ENCODE measurements at regions not wholly inside any gene's neighbourhood (a gene's known extent, or its start where the extent isn't known, plus 50 kb on each side); places are given as distances from the start of the nearest gene placed in this dataset.

DNA sequence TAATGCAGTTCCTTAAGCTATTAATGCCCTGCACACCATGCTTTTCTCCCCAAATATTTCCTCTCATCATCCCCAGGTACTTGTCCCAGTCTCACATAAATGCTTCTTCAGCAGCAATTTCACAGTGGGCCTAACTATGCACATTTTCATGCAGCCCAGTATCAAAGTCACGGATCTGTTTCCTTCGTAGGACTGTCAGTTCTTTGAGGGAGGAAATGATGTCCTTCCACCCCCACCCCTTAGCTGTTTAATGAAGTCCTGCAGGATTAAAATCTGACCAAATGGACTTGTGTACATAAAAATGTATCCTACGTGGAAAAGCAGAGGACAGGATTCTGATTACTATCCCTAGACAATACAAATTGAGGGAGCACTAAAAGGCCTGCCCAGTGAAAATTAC, 68.6 kb upstream of the ARGLU1 start:
- no peak overlapping the region for H3K27ac ChIP-seq
- H3K4me1 ChIP-seq, result no peaks in the 10 kb centered on the region
- intact Hi-C loops (cut with DNase I; ENCODE audit: low total_unique reads), result no loop called here
- TF ChIP-seq POLR2A (IDR thresholded peaks at IDR 0.05) (no peak), POLR2AphosphoS5 (IDR thresholded peaks at IDR 0.05) (no peak)
- TF ChIP-seq, protein P1, sequence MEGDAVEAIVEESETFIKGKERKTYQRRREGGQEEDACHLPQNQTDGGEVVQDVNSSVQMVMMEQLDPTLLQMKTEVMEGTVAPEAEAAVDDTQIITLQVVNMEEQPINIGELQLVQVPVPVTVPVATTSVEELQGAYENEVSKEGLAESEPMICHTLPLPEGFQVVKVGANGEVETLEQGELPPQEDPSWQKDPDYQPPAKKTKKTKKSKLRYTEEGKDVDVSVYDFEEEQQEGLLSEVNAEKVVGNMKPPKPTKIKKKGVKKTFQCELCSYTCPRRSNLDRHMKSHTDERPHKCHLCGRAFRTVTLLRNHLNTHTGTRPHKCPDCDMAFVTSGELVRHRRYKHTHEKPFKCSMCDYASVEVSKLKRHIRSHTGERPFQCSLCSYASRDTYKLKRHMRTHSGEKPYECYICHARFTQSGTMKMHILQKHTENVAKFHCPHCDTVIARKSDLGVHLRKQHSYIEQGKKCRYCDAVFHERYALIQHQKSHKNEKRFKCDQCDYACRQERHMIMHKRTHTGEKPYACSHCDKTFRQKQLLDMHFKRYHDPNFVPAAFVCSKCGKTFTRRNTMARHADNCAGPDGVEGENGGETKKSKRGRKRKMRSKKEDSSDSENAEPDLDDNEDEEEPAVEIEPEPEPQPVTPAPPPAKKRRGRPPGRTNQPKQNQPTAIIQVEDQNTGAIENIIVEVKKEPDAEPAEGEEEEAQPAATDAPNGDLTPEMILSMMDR (IDR thresholded peaks at IDR 0.05), result no peak
- H3K27me3 ChIP-seq, result no peaks in the 10 kb centered on the region
- no peak for DNase-seq (ENCODE audit: low spot score in 2 of 2)
- no peaks in the 10 kb centered on the region for H3K9me3 ChIP-seq
- H3K4me3 ChIP-seq, result no peak overlapping the region
- H3K36me3 ChIP-seq, result no peaks in the 10 kb centered on the region

DNA sequence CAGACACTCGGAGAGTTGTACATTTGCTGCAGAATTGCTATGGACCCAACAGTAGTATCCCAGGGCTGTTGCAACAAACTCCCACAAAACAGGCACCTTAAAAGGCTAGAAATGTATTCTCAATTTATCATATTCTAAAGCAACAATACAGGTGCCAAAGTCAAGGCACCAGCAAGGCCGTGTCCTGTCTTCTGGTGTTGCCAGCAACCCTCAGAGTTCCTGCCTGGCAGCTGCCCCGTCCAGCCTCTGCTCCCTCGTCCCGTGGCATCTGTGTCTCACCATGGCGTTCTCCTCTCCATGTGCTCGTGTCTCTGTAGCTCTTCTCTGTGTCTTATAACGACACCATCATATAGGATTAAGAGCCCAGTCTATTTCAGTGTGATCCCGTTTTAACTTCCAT, 67.7 kb upstream of the ARGLU1 start:
- Histone ChIP-seq H3K27ac (peak overlapping the region in 1 of 2 donors; percentile 38), H3K4me1 (no peaks in the 10 kb centered on the region), H3K27me3 (no peaks in the 10 kb centered on the region), H3K9me3 (no peaks in the 10 kb centered on the region), H3K36me3 (no peaks in the 10 kb centered on the region), H3K4me3 (no peak overlapping the region)
- TF ChIP-seq POLR2AphosphoS5 (IDR thresholded peaks at IDR 0.05) (no peak), POLR2A (IDR thresholded peaks at IDR 0.05) (no peak)
- TF ChIP-seq, protein P1 (IDR thresholded peaks at IDR 0.05), result no peak
- intact Hi-C loops (cut with DNase I; ENCODE audit: low total_unique reads), result no loop called here
- DNase-seq (ENCODE audit: low spot score in 2 of 2), result no peak

DNA sequence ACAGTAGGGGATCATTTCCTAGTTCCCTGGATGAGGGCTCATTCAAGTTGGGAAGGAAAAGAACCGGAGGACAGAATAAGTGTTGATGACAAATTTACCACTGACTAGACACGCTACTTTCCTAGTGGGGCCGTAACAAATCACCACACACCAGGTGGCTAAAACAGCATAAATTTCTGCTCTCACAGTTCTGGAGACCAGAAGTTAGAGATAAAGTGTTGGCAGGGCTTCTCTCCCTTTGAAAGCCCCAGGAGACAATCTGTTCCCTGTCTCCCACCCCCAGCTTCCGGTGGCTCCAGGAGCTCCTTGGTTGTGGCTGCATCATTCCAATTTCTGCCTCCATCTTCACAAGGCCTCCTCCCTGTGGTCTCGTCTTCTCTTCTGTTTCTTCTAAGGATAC, 65.4 kb upstream of the ARGLU1 start:
- intact Hi-C loops (cut with DNase I; ENCODE audit: low total_unique reads), result no loop called here
- no peak for TF ChIP-seq POLR2AphosphoS5 (IDR thresholded peaks at IDR 0.05)
- no peak for TF ChIP-seq POLR2A (IDR thresholded peaks at IDR 0.05)
- TF ChIP-seq, protein P1 (IDR thresholded peaks at IDR 0.05), result no peak
- H3K27ac ChIP-seq, result peak overlapping the region in 1 of 2 donors; percentile 19
- no peaks in the 10 kb centered on the region for H3K4me1 ChIP-seq
- no peak for DNase-seq (ENCODE audit: low spot score in 2 of 2)
- H3K36me3 ChIP-seq, result no peaks in the 10 kb centered on the region
- H3K27me3 ChIP-seq, result no peaks in the 10 kb centered on the region
- no peaks in the 10 kb centered on the region for H3K9me3 ChIP-seq
- no peak overlapping the region for H3K4me3 ChIP-seq

DNA sequence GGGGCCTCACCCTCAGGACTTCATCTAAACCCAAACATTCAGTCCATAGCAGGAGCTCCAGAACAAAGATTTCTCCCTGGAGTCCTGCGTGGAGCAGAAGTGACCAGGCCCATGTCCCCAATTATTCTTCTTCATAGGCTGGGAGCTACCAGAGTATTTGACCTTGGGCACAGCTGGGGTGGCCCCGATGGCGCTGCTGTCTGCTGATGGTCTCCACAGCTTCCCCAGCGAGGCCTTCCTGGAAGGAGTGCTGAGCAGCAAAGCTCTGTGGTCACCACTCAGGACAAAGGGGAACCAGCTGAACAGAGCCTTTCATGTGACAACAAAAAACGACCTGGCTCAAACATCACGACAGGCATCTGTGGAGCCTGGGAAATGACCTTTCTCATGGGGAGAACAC, 62.7 kb upstream of the ARGLU1 start:
- H3K4me1 ChIP-seq, result no peaks in the 10 kb centered on the region
- H3K27ac ChIP-seq, result no peak overlapping the region
- no peaks in the 10 kb centered on the region for H3K36me3 ChIP-seq
- H3K9me3 ChIP-seq, result no peaks in the 10 kb centered on the region
- no peak for DNase-seq (ENCODE audit: low spot score in 2 of 2)
- intact Hi-C loops (cut with DNase I; ENCODE audit: low total_unique reads), result no loop called here
- H3K4me3 ChIP-seq, result no peak overlapping the region
- TF ChIP-seq POLR2A (IDR thresholded peaks at IDR 0.05), result no peak
- no peak for TF ChIP-seq POLR2AphosphoS5 (IDR thresholded peaks at IDR 0.05)
- TF ChIP-seq, protein P1 (IDR thresholded peaks at IDR 0.05), result no peak
- no peaks in the 10 kb centered on the region for H3K27me3 ChIP-seq

DNA sequence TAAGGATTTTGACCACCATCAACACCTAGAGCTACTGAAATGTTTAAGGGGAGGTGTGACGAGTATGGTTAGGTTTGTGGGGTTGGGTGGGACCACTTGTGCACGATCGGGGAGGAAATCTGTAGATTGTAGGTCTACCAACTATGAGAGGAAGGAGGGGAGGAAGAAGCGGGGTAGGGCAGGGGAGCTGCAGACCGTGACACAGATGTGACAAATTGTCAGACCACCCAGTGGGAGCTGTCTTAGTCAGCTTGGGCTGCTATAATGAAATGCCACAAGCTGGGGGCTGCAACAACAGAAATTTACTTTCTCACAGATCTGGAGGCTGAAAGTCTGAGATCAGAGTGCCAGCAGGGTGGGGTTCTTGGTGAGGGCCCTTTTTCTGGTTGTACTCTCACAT, 62.2 kb upstream of the ARGLU1 start:
- H3K4me3 ChIP-seq, result no peak overlapping the region
- TF ChIP-seq POLR2AphosphoS5 (IDR thresholded peaks at IDR 0.05), result no peak
- TF ChIP-seq, protein P1 (IDR thresholded peaks at IDR 0.05), result no peak
- TF ChIP-seq POLR2A (IDR thresholded peaks at IDR 0.05), result no peak
- no peaks in the 10 kb centered on the region for H3K9me3 ChIP-seq
- intact Hi-C loops (cut with DNase I; ENCODE audit: low total_unique reads), result no loop called here
- no peak overlapping the region for H3K27ac ChIP-seq
- no peak for DNase-seq (ENCODE audit: low spot score in 2 of 2)
- no peaks in the 10 kb centered on the region for H3K36me3 ChIP-seq
- H3K4me1 ChIP-seq, result no peaks in the 10 kb centered on the region
- H3K27me3 ChIP-seq, result no peaks in the 10 kb centered on the region

Data from breast epithelium (tissue), 4 donors.